ENCODE measurements at regions not wholly inside any gene's neighbourhood (a gene's known extent, or its start where the extent isn't known, plus 50 kb on each side); places are given as distances from the start of the nearest gene placed in this dataset.

- Histone ChIP-seq H3K9me3 (ENCODE audit: control insufficient read depth in 4 of 4, low read length in 3 of 4) (no peaks in the 10 kb centered on the region), H3K4me3 (ENCODE audit: low read depth in 1 of 3, low read length in 3 of 3) (no peak overlapping the region), H3K36me3 (ENCODE audit: control insufficient read depth in 4 of 4, insufficient read depth in 3 of 4, low read depth in 1 of 4, low read length in 3 of 4) (no peaks in the 10 kb centered on the region), H3K4me1 (ENCODE audit: control insufficient read depth in 4 of 4, insufficient read depth in 4 of 4, low read length in 3 of 4) (no peaks in the 10 kb centered on the region), H3K27ac (ENCODE audit: low read depth in 1 of 2, low read length in 2 of 2) (no peak overlapping the region), H3K27me3 (ENCODE audit: control insufficient read depth in 4 of 4, insufficient read depth in 4 of 4, low read length in 3 of 4) (no peaks in the 10 kb centered on the region), H3K9ac (ENCODE audit: low read depth in 1 of 2, low read length in 2 of 2) (no peak overlapping the region)
- TF ChIP-seq, protein P1, sequence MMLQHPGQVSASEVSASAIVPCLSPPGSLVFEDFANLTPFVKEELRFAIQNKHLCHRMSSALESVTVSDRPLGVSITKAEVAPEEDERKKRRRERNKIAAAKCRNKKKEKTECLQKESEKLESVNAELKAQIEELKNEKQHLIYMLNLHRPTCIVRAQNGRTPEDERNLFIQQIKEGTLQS (IDR thresholded peaks at IDR 0.05), result no peak
- TF ChIP-seq YY1 (IDR thresholded peaks at IDR 0.05) (no peak), FOXA1 (IDR thresholded peaks at IDR 0.05) (no peak), SP1 (IDR thresholded peaks at IDR 0.05) (no peak), EGR1 (IDR thresholded peaks at IDR 0.05; ENCODE audit: low read depth in 2 of 2) (no peak)
- WGBS, result 80% methylated on average over 2 of the region's 2 CpGs
- no peak for DNase-seq (ENCODE audit: low spot score)
These were observed 82.9 kb downstream of the CLDN1 start for GRCh38 chr3:190239325-190239724.

GRCh38 chr3:190238871-190239270 lies 83.4 kb downstream of the CLDN1 start:
- Histone ChIP-seq H3K4me3 (ENCODE audit: low read depth in 1 of 3, low read length in 3 of 3) (no peak overlapping the region), H3K9ac (ENCODE audit: low read depth in 1 of 2, low read length in 2 of 2) (no peak overlapping the region), H3K4me1 (ENCODE audit: control insufficient read depth in 4 of 4, insufficient read depth in 4 of 4, low read length in 3 of 4) (no peaks in the 10 kb centered on the region), H3K9me3 (ENCODE audit: control insufficient read depth in 4 of 4, low read length in 3 of 4) (no peaks in the 10 kb centered on the region), H3K27ac (ENCODE audit: low read depth in 1 of 2, low read length in 2 of 2) (no peak overlapping the region), H3K36me3 (ENCODE audit: control insufficient read depth in 4 of 4, insufficient read depth in 3 of 4, low read depth in 1 of 4, low read length in 3 of 4) (no peaks in the 10 kb centered on the region), H3K27me3 (ENCODE audit: control insufficient read depth in 4 of 4, insufficient read depth in 4 of 4, low read length in 3 of 4) (no peaks in the 10 kb centered on the region)
- TF ChIP-seq JUND (IDR thresholded peaks at IDR 0.05) (no peak), SP1 (IDR thresholded peaks at IDR 0.05) (no peak), FOXA1 (IDR thresholded peaks at IDR 0.05) (no peak), YY1 (IDR thresholded peaks at IDR 0.05) (no peak), FOXA2 (IDR thresholded peaks at IDR 0.05) (no peak), TAF1 (conservative IDR thresholded peaks at IDR 0.05) (no peak), HNF4G (IDR thresholded peaks at IDR 0.05) (no peak), ZBTB33 (IDR thresholded peaks at IDR 0.05) (no peak), CTCF (IDR thresholded peaks at IDR 0.05; ENCODE audit: low read depth, low read length, missing input control) (no peak), EGR1 (IDR thresholded peaks at IDR 0.05; ENCODE audit: low read depth in 2 of 2) (no peak), RAD21 (IDR thresholded peaks at IDR 0.05) (no peak), RXRA (IDR thresholded peaks at IDR 0.05) (no peak), NR2F2 (IDR thresholded peaks at IDR 0.05) (no peak), GABPA (IDR thresholded peaks at IDR 0.05 in 1 of 2, conservative IDR thresholded peaks at IDR 0.05 in 1 of 2) (no peak), HNF4A (conservative IDR thresholded peaks at IDR 0.05) (no peak)
- TF ChIP-seq, protein P2, sequence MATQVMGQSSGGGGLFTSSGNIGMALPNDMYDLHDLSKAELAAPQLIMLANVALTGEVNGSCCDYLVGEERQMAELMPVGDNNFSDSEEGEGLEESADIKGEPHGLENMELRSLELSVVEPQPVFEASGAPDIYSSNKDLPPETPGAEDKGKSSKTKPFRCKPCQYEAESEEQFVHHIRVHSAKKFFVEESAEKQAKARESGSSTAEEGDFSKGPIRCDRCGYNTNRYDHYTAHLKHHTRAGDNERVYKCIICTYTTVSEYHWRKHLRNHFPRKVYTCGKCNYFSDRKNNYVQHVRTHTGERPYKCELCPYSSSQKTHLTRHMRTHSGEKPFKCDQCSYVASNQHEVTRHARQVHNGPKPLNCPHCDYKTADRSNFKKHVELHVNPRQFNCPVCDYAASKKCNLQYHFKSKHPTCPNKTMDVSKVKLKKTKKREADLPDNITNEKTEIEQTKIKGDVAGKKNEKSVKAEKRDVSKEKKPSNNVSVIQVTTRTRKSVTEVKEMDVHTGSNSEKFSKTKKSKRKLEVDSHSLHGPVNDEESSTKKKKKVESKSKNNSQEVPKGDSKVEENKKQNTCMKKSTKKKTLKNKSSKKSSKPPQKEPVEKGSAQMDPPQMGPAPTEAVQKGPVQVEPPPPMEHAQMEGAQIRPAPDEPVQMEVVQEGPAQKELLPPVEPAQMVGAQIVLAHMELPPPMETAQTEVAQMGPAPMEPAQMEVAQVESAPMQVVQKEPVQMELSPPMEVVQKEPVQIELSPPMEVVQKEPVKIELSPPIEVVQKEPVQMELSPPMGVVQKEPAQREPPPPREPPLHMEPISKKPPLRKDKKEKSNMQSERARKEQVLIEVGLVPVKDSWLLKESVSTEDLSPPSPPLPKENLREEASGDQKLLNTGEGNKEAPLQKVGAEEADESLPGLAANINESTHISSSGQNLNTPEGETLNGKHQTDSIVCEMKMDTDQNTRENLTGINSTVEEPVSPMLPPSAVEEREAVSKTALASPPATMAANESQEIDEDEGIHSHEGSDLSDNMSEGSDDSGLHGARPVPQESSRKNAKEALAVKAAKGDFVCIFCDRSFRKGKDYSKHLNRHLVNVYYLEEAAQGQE (IDR thresholded peaks at IDR 0.05), result no peak
- TF ChIP-seq, protein P3, sequence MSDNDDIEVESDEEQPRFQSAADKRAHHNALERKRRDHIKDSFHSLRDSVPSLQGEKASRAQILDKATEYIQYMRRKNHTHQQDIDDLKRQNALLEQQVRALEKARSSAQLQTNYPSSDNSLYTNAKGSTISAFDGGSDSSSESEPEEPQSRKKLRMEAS (IDR thresholded peaks at IDR 0.05), result no peak
- TF ChIP-seq, protein P1 (IDR thresholded peaks at IDR 0.05), result no peak
- DNase-seq (ENCODE audit: low spot score), result no peak
- 89% methylated on average over 5 of the region's 5 CpGs for WGBS
